GM18868 (cell line): ENCODE measurements at regions not wholly inside any gene's neighbourhood (a gene's known extent, or its start where the extent isn't known, plus 50 kb on each side); places are given as distances from the start of the nearest gene placed in this dataset.

Source experiments
- ATAC-seq: cut with Tn5 transposase; IDR thresholded peaks from one replicate; pipeline ENCODE4 v1.9.1; 2021; ENCODE audit warnings: mild to moderate bottlenecking, moderate library complexity; ENCODE audit not compliant: unreplicated experiment

GRCh38 chr17:77001487-77001886 lies 133.3 kb downstream of the MGAT5B start:
- no peak for ATAC-seq

- no peak for ATAC-seq
Observed at GRCh38 chr17:77002103-77003045, 134.2 kb downstream of the MGAT5B start.

GRCh38 chr17:77003699-77004098 lies 135.5 kb downstream of the MGAT5B start:
- no peak for ATAC-seq

GRCh38 chr17:77006971-77007649 lies 133.7 kb upstream of the SEC14L1 start:
- no peak for ATAC-seq

DNA sequence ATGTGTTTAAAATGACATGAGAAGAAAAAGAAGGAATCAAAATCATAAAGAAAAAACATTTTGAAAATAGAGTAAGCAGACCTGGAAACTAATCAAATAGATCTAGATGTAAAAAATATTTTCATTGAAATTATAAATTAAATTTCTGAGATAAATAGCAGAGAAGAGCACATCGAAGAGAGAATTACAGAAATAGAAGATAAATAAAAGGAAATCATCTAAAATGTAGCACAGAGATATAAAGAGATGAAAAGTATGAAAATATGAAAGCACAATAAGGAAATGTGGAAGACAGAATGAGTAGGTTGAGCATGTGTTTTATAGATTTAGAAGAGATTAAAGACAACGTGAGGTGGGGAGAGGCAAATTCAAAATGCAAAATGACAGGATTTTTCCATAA lies 130.9 kb upstream of the SEC14L1 start:
- no peak for ATAC-seq

DNA sequence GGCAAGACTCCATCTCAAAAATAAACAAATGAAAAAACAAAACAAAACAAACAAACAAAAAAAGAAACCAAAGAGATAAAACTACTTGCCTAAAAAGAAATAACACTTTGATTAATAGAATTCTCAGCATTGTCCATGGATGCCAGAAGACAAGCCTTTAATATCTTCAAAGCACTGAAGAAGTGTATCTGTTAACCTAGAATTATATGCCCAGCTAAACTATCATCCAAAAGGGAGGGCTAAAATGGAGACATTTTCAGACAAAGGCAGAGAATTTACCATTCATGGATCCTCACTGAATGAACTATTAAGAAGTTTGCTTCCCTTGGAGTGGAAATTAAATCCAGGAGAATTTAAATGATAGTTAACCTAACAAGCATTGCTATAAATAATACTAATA lies 130.1 kb upstream of the SEC14L1 start:
- no peak for ATAC-seq

DNA sequence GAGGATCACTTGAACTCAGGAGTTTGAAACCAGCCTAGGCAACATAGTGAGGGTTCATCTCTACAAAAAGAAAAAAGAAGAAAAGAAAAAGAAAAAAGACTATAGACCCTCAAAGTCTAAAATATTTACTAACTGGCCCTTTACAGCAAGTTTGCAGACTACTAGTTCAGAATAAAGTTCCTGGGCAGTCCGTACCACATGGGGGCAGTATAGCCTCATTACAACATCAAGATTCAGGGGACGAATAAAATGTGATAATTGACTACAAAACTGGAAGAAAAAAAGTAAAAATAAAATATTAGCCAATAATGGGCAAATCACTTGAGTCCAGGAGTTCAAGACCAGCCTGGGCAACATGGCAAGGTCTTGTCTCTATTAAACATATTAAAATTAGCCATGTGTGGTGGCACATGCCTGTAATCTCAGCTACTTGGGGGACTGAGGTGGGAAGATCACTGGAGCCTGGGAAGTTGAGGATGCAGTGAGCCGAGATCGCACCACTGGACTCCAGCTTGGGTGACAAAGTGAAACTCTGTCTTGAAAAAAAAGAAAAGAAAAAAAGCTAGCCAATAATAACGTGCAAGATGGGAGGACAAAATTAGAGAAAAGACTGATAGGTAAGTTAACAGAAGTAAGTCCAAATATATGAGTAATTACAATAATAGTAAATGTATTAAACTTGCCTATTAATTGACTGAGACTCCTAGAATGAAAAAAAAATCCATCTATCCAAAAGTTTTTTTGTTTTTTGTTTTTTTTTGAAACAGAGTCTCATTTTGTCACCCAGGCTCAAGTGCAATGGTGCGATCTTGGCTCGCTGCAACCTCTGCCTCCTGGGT lies 129.4 kb upstream of the SEC14L1 start:
- ATAC-seq = no peak

DNA sequence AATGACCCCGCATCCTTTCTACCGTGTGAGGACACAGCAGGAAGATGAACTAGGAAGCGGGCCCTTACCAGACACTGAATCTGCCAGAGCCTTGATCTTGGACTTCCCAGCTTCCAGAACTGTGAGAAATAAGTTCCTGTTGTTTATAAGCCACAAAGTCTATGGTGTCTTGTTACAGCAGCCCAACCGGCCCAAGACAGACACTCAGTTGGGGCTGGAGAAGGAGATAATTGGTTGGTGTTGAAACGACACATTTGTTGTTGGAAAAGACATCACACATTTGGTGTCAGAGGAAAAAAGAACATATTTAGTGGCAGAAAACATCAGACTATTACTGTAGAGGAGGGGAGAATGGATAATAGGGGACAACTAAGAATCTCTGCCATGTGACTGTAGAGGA lies 122.3 kb upstream of the SEC14L1 start:
- no peak for ATAC-seq

GRCh38 chr17:77019893-77020379 lies 120.8 kb upstream of the SEC14L1 start:
- no peak for ATAC-seq

DNA sequence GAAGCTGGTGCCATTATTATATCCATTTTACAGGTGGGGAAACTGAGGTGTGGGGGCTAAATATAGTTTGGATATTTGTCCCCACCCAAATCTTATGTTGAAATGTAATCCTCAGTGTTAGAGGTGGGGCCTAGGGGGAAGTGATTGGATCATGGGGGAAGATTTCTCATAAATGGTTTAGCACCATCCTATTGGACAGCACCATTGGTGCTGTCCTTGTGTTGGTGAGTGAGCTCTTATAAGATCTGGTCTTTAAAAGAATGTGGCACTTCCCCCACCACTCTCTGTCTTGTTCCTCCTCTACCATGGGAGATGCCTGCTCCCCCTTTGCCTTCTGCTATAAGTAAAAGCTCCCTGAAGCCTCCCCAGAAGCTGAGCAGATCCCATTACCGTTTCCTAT lies 119.8 kb upstream of the SEC14L1 start:
- no peak for ATAC-seq

GRCh38 chr17:77022766-77023165 lies 118.0 kb upstream of the SEC14L1 start:
- ATAC-seq = no peak

DNA sequence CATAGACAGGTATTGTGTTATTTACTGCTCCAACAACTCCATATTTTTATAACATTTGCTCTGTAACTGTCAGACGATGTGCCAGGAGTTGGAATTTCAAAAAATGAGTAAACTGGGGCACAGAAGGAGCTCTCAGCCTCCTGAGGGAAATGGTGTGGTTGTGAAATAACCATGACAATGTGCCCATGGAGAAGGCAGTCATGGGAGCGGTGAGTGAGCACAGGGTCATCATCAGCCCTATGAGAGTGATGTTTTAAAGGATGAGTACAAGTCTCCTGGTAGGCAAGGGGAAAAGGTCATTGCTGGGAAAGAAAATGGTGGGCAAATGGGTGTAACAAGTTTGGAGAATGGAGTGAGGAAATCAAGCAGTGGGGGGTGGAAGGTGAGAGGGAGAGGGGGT lies 115.0 kb upstream of the SEC14L1 start:
- ATAC-seq = no peak

DNA sequence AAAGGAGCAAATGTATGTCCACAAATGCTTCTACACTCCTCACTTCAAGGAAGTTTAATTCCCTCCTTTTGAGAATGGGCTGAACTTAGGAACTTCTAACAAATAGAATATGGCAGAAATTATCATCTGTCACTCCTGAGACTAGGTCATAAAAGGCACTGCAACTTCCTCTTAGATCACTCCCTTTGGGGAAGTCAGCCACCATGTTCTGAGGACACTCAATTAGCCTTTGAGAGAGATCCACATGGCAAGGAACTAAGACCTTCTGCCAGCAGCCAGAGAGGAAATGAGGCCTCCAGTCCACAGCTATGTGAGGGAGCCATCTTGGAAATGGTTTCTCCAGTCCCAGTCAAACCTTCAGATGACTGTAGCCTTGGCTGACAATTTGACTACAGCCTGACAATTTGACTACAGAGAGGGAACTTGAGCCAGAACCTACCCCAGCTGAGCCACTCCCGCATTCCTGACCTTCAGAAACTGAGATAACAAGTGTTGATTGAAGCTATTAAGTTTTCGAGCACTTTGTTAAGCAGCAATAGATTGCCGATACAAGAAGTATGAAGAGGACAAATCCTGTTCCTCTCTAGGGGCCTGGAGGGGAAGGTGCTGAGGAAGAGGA lies 113.4 kb upstream of the SEC14L1 start:
- no peak for ATAC-seq

DNA sequence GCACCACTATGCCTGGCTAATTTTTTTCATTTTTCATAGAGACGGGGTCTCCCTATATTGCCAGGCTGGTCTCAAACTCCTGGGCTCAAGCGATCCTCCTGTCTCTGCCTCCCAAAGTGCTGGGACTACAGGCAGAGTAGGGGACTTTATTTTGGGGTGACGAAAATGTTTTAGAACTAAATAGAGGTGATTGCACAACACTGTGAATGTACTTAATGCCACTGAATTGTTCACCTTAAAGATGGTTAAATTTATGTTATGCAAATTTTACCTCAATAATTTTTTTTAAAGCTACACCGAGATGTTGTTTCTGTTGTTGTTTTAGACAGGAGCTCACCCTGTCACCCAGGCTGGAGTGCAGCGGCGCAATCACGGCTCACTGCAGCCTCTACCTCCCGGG lies 111.9 kb upstream of the SEC14L1 start:
- ATAC-seq = no peak

- no peak for ATAC-seq
Observed at GRCh38 chr17:77032929-77033328, 107.8 kb upstream of the SEC14L1 start.

- no peak for ATAC-seq
Observed at GRCh38 chr17:77033892-77034404, 106.8 kb upstream of the SEC14L1 start.

DNA sequence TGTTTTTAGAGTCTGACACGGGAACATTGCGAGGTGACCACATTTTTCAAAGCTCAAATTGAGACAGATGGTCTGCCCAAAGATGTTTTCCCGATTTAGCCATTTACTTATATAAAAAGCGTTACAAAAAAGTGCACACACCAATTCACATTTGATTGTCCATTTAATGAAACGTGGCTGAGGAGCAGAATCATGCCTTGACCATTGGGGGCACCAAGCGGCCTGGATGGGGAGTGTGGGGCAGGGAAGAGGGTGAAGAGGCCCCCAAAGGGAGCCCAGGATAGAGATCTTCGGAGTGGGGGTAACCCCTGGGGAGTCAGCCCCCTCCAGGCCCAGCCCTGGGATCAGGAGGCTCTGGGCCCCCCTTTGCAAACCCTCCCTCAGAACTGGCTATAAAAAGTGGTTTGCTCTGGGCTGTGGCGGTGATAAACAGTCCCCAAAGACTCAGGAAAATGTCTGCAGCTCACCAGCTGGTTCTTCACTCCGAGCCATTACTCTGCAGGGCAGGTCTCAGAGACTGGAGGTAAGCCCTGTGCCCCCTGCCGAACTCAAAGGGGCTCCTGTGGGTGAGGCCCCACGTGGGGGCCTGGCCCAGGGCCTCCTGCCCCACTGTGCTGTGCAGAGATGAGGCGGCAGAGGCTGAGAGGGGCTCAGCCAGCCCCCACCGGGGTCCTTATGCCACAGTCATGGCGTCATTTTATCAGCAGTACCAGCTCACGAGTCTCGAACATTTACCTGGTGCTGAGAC lies 105.9 kb upstream of the SEC14L1 start:
- no peak for ATAC-seq

DNA sequence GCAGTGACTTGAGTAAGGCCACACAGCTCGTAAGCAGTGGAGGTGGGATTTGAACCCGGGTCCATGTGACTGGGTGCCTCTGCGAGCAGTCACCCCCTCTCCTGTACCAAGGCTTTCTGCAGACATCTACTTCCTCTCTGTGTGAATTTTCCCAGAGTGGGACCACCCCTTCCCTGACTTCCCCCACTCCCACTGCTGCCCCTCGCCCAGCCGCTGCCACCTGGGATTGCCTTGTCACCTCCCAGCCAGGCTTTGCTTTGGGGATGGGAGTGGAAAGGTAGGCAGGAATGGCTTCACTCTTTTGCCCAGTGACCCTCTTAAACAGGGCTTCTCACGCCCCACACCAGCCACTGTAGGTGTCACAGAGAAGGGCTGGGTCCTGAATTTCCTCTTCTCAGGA lies 105.2 kb upstream of the SEC14L1 start:
- ATAC-seq = no peak

- no peak for ATAC-seq
Observed at GRCh38 chr17:77036136-77036840, 104.5 kb upstream of the SEC14L1 start.
